ENCODE measurements at regions not wholly inside any gene's neighbourhood (a gene's known extent, or its start where the extent isn't known, plus 50 kb on each side); places are given as distances from the start of the nearest gene placed in this dataset.

DNA sequence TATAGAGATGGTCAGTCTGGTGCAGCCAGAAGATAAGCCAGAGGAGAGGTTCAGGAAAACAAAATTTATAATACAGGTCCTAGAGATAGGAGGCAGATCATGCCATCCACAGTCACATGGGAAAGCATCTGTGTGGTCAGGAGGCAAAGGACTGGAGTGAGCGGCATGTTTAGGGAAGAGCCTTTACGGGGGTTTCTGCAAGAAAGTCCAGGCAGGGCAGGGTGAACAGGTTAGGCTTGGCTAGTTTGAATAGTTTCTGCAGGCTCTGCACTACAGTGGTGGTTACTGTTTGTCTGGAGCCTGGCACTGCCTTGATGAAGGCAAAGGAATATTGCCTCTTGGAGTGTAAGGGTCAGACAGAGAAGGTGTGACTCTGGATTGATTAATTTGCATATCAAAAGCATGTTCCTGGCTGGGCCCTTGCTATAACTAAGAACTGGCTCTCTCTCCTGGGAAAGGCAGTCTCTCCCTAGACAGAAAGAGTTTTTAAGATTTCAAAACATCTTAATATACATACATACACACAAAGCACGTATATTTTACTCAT lies 1034.7 kb upstream of the CHAC2 start:
- Histone ChIP-seq H3K4me3 (ENCODE audit: insufficient read depth, low read depth, low read length, poor library complexity, severe bottlenecking) (no peak overlapping the region), H3K27ac (ENCODE audit: insufficient read depth, low read length, poor library complexity, severe bottlenecking) (no peak overlapping the region), H3K36me3 (ENCODE audit: control insufficient read depth, insufficient read depth, low read length) (no peaks in the 10 kb centered on the region), H3K9me3 (ENCODE audit: control insufficient read depth, low read length) (no peaks in the 10 kb centered on the region), H3K4me1 (ENCODE audit: control insufficient read depth, insufficient read depth, low read length, poor library complexity, severe bottlenecking) (no peaks in the 10 kb centered on the region), H3K27me3 (replicated peaks; ENCODE audit: control insufficient read depth, insufficient read depth, low read length, poor library complexity, severe bottlenecking) (no peaks in the 10 kb centered on the region)
- DNase-seq, result no peak

DNA sequence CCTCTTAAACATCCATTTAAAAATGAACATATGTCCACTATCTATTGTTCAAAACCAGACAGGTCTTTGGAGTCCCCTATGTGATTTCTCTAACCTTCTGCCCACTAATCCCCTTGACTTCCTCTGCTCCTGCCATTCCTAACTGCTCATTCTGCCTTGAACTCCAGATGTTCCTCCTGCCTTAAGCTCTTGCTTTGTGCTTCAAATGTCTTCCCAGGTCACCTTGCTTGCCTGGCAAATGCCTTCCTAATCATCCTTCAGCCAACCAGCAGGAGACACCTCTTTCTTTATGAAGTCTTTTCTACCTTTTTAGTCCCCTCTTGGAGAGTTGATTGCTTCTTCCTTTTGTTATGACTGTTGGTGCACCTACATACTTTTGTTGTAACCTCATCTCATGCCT lies 1043.0 kb upstream of the CHAC2 start:
- no peak overlapping the region for H3K27ac ChIP-seq (ENCODE audit: insufficient read depth, low read length, poor library complexity, severe bottlenecking)
- H3K4me3 ChIP-seq (ENCODE audit: insufficient read depth, low read depth, low read length, poor library complexity, severe bottlenecking), result no peak overlapping the region
- H3K27me3 ChIP-seq (replicated peaks; ENCODE audit: control insufficient read depth, insufficient read depth, low read length, poor library complexity, severe bottlenecking), result no peaks in the 10 kb centered on the region
- no peaks in the 10 kb centered on the region for H3K9me3 ChIP-seq (ENCODE audit: control insufficient read depth, low read length)
- H3K36me3 ChIP-seq (ENCODE audit: control insufficient read depth, insufficient read depth, low read length), result no peaks in the 10 kb centered on the region
- H3K4me1 ChIP-seq (ENCODE audit: control insufficient read depth, insufficient read depth, low read length, poor library complexity, severe bottlenecking), result no peaks in the 10 kb centered on the region
- DNase-seq, result no peak

DNA sequence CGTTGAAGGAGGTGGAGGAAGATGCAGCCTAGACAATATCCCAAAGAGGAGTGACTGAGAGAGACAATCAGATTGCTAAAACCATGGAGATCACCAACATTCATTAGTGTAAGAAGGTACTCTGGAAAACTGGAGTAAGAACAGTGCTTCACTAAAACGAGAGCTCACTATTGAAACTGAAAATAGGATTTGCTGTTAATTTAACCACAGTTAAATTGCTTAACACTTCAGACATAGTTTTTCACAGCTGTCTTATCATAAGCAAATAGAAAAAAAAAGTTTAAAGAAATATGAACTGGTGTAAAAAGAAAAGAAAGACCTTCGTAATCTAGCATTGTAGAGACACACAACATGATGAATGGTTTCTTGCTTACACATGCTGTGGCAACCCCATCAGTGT lies 1049.8 kb upstream of the CHAC2 start:
- Histone ChIP-seq H3K27ac (ENCODE audit: insufficient read depth, low read length, poor library complexity, severe bottlenecking) (no peak overlapping the region), H3K4me3 (ENCODE audit: insufficient read depth, low read depth, low read length, poor library complexity, severe bottlenecking) (no peak overlapping the region), H3K4me1 (ENCODE audit: control insufficient read depth, insufficient read depth, low read length, poor library complexity, severe bottlenecking) (no peaks in the 10 kb centered on the region), H3K9me3 (ENCODE audit: control insufficient read depth, low read length) (no peaks in the 10 kb centered on the region), H3K27me3 (replicated peaks; ENCODE audit: control insufficient read depth, insufficient read depth, low read length, poor library complexity, severe bottlenecking) (no peaks in the 10 kb centered on the region), H3K36me3 (ENCODE audit: control insufficient read depth, insufficient read depth, low read length) (no peaks in the 10 kb centered on the region)
- DNase-seq, result no peak

DNA sequence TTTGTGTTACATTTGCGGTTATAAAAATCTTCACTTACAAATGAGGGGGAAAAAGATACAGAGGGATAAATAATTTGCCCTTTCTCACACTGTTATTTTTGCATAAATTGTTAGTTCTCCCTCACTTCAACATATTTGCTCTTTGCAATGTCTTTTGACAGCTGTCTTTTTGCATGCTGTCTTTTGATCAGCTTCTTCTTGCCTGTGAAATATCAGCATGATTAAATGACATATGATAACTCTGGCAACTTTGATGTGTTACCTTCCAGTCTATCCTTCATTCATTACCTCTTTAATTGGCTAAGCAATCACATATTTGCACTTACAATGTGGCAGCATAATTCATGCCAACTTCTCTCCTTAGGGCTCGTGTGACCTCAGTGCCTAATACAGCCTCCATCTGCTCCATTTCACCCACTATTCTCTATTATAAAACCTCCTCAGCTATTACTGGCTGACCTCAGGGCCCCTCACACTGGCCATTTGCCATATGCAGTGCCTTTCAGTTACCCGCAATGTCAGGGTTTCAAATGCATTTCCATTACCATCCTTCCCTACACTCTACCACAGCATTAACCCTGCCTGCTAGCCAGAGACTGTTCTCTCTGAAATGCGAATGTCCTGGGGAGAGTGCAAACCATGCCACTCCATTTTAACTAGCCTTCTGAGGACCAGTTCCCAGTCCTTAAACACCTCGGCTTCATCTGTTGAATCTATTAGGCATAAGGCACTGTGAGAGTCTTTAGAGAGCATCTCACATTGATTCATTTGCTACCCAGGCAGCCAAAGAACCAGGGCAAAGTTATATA lies 1056.6 kb upstream of the CHAC2 start:
- DNase-seq, result no peak
- Histone ChIP-seq H3K4me1 (ENCODE audit: control insufficient read depth, insufficient read depth, low read length, poor library complexity, severe bottlenecking) (no peaks in the 10 kb centered on the region), H3K36me3 (ENCODE audit: control insufficient read depth, insufficient read depth, low read length) (no peaks in the 10 kb centered on the region), H3K27ac (ENCODE audit: insufficient read depth, low read length, poor library complexity, severe bottlenecking) (no peak overlapping the region), H3K27me3 (replicated peaks; ENCODE audit: control insufficient read depth, insufficient read depth, low read length, poor library complexity, severe bottlenecking) (no peaks in the 10 kb centered on the region), H3K4me3 (ENCODE audit: insufficient read depth, low read depth, low read length, poor library complexity, severe bottlenecking) (no peak overlapping the region), H3K9me3 (ENCODE audit: control insufficient read depth, low read length) (no peaks in the 10 kb centered on the region)

DNA sequence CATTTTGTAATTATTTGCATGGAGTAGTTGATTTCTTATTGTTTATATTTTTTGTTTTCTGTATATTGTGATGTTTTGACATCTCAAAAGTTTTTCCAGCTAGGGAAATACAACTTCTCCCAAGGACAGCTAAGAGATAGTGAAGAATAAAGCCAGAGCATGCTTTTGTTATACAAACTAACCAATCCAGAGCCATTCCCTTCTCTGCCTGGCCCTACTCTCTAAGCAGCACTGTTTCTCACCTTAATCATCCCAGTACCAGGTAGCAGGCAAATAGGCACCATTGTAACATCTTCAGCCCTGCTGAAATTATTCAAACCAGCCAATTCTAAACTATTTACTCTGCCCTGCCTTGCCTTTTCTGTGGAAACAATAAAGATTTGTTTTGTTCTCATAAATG lies 1063.4 kb upstream of the CHAC2 start:
- Histone ChIP-seq H3K4me3 (ENCODE audit: insufficient read depth, low read depth, low read length, poor library complexity, severe bottlenecking) (no peak overlapping the region), H3K27ac (ENCODE audit: insufficient read depth, low read length, poor library complexity, severe bottlenecking) (no peak overlapping the region), H3K27me3 (replicated peaks; ENCODE audit: control insufficient read depth, insufficient read depth, low read length, poor library complexity, severe bottlenecking) (no peaks in the 10 kb centered on the region), H3K36me3 (ENCODE audit: control insufficient read depth, insufficient read depth, low read length) (no peaks in the 10 kb centered on the region), H3K4me1 (ENCODE audit: control insufficient read depth, insufficient read depth, low read length, poor library complexity, severe bottlenecking) (no peaks in the 10 kb centered on the region), H3K9me3 (ENCODE audit: control insufficient read depth, low read length) (no peaks in the 10 kb centered on the region)
- no peak for DNase-seq

DNA sequence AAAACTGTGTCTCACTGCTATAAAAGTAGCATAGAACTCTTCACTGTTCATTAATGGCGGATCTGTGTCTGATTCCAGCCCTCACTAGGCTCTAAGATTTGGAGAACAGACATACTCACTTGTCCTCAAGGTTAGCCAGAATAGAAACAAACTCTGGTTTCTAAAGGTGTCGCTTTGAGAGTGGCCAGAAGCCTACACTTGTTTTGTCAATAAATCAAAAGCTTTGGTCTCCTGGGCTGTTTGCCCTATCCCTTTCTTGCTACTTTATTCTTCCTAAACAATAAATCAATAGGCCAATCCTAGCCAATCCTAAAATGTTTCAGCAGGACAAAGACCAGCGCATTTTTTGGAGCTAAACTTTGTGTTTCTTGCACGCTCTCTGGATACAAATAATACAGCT lies 1064.6 kb upstream of the CHAC2 start:
- DNase-seq, result no peak
- H3K27ac ChIP-seq (ENCODE audit: insufficient read depth, low read length, poor library complexity, severe bottlenecking), result no peak overlapping the region
- H3K4me1 ChIP-seq (ENCODE audit: control insufficient read depth, insufficient read depth, low read length, poor library complexity, severe bottlenecking), result no peaks in the 10 kb centered on the region
- no peak overlapping the region for H3K4me3 ChIP-seq (ENCODE audit: insufficient read depth, low read depth, low read length, poor library complexity, severe bottlenecking)
- no peaks in the 10 kb centered on the region for H3K36me3 ChIP-seq (ENCODE audit: control insufficient read depth, insufficient read depth, low read length)
- no peaks in the 10 kb centered on the region for H3K9me3 ChIP-seq (ENCODE audit: control insufficient read depth, low read length)
- no peaks in the 10 kb centered on the region for H3K27me3 ChIP-seq (replicated peaks; ENCODE audit: control insufficient read depth, insufficient read depth, low read length, poor library complexity, severe bottlenecking)

DNA sequence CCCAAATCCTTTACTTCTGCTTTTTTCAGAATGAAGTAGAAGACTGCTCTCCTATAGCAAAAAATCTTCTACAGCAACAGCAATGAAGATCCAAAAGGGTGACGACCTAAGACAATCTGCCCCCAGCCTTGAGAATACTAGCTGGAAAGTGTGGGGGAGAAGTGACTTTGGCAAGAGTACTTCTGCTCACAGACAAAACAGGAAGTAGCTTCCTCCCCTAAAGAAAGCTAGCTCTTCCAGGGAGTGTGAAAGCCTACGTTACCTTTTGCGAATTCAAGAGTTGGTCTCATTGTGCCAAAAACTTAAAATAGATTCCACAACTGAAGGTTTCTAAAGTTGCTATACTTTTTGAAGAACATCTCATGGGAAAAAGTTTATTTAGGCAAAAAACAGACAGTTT lies 1069.2 kb upstream of the CHAC2 start:
- no peak for DNase-seq
- no peak overlapping the region for H3K27ac ChIP-seq (ENCODE audit: insufficient read depth, low read length, poor library complexity, severe bottlenecking)
- H3K36me3 ChIP-seq (ENCODE audit: control insufficient read depth, insufficient read depth, low read length), result no peaks in the 10 kb centered on the region
- H3K4me1 ChIP-seq (ENCODE audit: control insufficient read depth, insufficient read depth, low read length, poor library complexity, severe bottlenecking), result no peaks in the 10 kb centered on the region
- no peak overlapping the region for H3K4me3 ChIP-seq (ENCODE audit: insufficient read depth, low read depth, low read length, poor library complexity, severe bottlenecking)
- H3K9me3 ChIP-seq (ENCODE audit: control insufficient read depth, low read length), result no peaks in the 10 kb centered on the region
- no peaks in the 10 kb centered on the region for H3K27me3 ChIP-seq (replicated peaks; ENCODE audit: control insufficient read depth, insufficient read depth, low read length, poor library complexity, severe bottlenecking)

DNA sequence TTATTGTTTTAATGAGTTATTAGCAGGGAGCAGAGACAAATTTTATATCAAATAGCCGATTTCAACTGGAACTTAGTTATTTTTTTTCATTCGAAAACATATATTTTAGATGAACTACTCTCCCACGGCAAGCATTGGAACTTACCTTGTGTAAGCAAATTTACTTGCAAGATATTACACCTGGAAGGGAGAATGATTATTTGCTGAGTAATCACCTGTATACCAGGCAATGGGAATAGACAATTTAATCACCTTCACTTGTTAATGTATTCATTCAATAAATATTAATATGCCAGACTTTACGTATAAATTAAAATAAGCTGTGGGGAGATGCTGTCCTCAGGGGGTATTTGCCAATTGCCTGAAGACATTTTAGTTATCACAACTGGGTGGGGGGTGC lies 1069.9 kb upstream of the CHAC2 start:
- Histone ChIP-seq H3K27ac (ENCODE audit: insufficient read depth, low read length, poor library complexity, severe bottlenecking) (no peak overlapping the region), H3K27me3 (replicated peaks; ENCODE audit: control insufficient read depth, insufficient read depth, low read length, poor library complexity, severe bottlenecking) (no peaks in the 10 kb centered on the region), H3K4me1 (ENCODE audit: control insufficient read depth, insufficient read depth, low read length, poor library complexity, severe bottlenecking) (no peaks in the 10 kb centered on the region)

DNA sequence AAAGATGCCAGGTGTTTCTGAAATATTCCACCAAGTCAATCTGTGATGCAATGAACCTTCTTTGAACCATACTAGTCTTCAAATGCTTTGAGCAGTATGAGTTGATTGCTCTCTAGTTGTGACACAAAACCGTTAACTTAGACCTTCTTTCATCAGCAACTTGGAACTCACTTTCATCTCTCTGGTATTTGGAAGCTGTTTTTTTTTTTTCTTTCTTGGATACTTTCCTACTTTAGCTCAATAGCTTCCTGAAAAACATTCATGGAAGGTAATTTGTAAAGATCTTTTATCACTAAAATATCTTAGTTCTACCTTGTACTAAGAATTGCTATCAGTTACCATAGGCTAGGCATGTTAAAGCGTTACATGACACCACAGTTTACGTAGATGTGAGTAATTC lies 1071.9 kb upstream of the CHAC2 start:
- no peaks in the 10 kb centered on the region for H3K4me1 ChIP-seq (ENCODE audit: control insufficient read depth, insufficient read depth, low read length, poor library complexity, severe bottlenecking)
- no peak for DNase-seq
- H3K9me3 ChIP-seq (ENCODE audit: control insufficient read depth, low read length), result no peaks in the 10 kb centered on the region
- no peak overlapping the region for H3K27ac ChIP-seq (ENCODE audit: insufficient read depth, low read length, poor library complexity, severe bottlenecking)
- H3K36me3 ChIP-seq (ENCODE audit: control insufficient read depth, insufficient read depth, low read length), result no peaks in the 10 kb centered on the region
- no peaks in the 10 kb centered on the region for H3K27me3 ChIP-seq (replicated peaks; ENCODE audit: control insufficient read depth, insufficient read depth, low read length, poor library complexity, severe bottlenecking)
- H3K4me3 ChIP-seq (ENCODE audit: insufficient read depth, low read depth, low read length, poor library complexity, severe bottlenecking), result no peak overlapping the region

More for the DNA sequence above, 1069.9 kb upstream of the CHAC2 start:
- Histone ChIP-seq H3K36me3 (ENCODE audit: control insufficient read depth, insufficient read depth, low read length) (no peaks in the 10 kb centered on the region), H3K9me3 (ENCODE audit: control insufficient read depth, low read length) (no peaks in the 10 kb centered on the region), H3K4me3 (ENCODE audit: insufficient read depth, low read depth, low read length, poor library complexity, severe bottlenecking) (no peak overlapping the region)
- DNase-seq, result no peak

DNA sequence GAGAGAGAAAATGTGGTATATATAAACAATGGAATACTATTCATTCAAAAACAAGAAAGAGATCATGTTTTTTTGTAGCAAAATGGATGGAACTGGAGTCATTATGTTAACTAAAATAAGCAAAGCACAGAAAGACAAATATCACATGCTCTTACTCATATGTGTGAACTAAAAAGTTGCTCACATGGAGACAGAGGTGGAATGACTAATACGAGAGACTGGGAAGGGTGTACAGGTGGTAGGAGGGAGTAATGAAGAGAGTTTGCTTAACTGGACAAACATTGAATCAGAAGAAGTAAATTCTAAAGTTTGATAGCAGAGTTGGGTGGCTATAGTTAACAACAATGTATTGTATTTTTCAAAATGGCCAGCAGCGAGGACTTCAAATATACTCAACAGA lies 1080.7 kb upstream of the CHAC2 start:
- DNase-seq, result no peak
- H3K36me3 ChIP-seq (ENCODE audit: control insufficient read depth, insufficient read depth, low read length), result no peaks in the 10 kb centered on the region
- no peak overlapping the region for H3K27ac ChIP-seq (ENCODE audit: insufficient read depth, low read length, poor library complexity, severe bottlenecking)
- no peaks in the 10 kb centered on the region for H3K27me3 ChIP-seq (replicated peaks; ENCODE audit: control insufficient read depth, insufficient read depth, low read length, poor library complexity, severe bottlenecking)
- H3K4me1 ChIP-seq (ENCODE audit: control insufficient read depth, insufficient read depth, low read length, poor library complexity, severe bottlenecking), result no peaks in the 10 kb centered on the region
- no peak overlapping the region for H3K4me3 ChIP-seq (ENCODE audit: insufficient read depth, low read depth, low read length, poor library complexity, severe bottlenecking)
- H3K9me3 ChIP-seq (ENCODE audit: control insufficient read depth, low read length), result no peaks in the 10 kb centered on the region

Data from effector memory CD4-positive, alpha-beta T cell (primary cell).